T-helper 1 cell (primary cell): ENCODE measurements at regions not wholly inside any gene's neighbourhood (a gene's known extent, or its start where the extent isn't known, plus 50 kb on each side); places are given as distances from the start of the nearest gene placed in this dataset.
A peak's percentile ranks its signal among the peaks of the same experiment; 100 is the strongest.
"Not testable (repeated sequence)": the region's sequence is repeated elsewhere in the genome, so short reads cannot be mapped to it uniquely, and the experiment has no call there.

Experiments used
- DNase-seq, 5 donors: peaks; one replicate each; pipeline ENCODE4 v3.0.0-alpha.2; 2012 to 2020

DNA sequence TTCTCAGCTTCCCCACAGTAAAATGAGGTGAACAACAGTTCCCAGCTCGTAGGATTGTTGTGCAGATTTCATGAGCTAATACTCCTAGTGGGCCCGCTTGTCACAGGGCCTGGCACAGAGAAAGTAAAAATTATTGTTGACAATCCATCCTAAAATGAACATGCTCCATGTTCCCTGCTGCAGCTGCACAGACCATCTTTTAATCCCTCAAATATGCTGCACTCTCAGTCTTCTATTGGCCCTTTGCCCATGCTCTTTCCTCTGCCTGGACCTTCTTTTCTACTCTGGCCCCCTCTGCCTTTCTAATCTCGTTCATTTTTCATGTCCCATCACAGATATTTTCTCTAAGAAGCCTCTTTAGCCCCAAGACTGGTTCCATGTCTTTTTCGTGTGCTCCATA, 117.7 kb upstream of the NR3C1 start:
- DNase-seq: no peak

DNA sequence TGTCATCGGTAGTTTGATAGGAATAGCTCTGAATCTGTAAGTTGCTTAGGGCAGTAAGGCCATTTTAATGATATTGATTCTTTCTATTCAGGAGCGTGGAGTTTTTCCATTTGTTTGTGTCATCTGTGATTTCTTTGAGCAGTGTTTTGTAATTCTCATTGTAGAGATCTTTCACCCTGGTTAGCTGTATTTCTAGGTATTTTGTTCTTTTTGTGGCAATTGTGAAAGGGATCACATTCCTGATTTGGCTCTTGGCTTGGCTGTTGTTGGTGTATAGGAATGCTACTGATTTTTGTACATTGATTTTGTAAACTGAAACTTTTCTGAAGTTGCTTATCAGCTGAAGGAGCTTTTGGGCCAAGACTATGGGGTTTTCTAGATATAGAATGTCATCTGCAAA, 115.7 kb upstream of the NR3C1 start:
- DNase-seq: not testable (repeated sequence)

DNA sequence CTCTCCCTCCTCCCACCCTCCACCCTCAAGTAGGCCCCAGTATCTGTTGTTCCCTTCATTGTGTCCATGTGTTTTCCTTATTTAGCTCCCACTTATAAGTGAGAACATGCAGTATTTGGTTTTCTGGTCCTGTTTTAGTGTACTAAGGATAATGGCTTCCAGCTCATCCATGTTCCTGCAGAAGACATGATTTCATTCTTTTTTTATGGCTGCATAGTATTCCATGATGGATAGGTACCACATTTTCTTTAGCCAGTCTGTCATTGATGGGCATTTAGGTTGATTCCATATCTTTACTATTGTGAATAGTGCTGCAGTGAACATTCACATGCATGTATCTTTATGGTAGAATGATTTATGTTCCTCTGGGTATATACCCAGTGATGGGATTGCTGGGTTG, 114.3 kb upstream of the NR3C1 start:
- not testable (repeated sequence) for DNase-seq

DNA sequence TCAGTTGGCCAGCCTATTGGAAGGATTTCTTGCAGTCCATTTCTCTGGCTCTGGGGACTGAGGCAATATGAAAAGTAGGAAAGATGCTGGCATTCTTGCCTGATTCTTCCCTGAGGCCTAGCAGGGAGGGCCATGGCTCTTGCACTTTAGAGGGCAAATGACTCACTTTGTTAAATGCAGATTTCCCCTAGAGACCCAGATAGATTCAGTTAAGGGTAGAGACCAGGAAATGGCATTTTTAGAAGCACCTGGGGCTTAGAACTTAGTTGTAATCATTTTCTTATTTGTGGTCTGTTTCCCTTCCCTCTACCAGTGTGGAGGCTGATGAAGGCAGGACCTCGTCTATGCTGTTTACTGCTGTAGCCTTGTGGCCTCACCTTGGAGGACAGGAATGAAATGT, 112.8 kb upstream of the NR3C1 start:
- DNase-seq: no peak

DNA sequence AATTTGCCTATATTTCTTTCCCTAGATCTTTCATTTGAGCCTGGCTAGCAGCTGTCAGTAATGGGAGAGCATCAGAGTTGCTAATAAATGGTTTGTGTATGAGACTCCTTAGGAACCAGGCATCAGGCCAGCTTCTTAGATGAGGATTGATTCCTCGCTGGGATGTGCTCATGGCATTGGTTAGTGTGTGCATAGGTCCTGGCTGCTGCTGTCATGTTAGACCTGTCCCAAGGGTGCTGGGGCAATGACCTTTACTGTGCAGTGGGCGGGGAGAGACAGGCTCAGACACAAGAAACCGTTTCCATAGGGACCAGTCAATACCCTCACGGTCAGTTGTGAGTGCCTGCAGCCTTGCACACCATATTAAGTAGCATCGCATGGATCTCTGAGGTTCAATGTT, 112.3 kb upstream of the NR3C1 start:
- no peak for DNase-seq

DNA sequence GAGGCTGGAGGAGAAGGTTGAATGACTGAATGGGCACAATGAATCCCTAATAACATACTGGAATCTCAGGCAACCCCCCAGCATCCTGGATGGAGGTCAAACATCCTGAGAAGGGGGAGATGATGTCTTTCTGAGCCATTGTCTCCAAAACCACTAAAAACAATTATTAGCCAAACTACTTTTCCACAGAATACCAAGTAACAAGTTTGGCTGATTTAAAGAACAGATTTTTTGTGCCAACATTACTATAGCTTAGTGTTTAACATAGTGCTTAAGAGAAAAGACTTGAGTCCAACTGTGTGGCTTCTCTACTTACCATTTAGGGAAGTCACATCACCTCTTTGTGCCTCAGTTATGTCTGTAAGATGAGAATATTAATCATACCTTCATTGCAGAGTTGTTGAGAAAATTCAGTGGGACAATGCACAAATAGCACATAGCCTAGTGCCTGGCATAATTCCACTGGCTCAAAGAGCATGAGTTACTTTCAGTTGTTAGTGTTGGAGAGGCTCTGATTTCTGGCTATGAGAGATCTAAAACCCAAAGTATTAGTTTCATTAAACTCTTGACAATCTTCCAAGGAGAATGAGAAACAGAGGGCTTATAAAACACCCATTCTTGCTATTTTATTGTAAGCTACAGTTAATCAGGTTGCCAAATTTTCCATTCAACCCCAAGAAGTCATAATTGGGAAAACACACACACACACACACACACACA, 111.3 kb upstream of the NR3C1 start:
- DNase-seq: no peak

DNA sequence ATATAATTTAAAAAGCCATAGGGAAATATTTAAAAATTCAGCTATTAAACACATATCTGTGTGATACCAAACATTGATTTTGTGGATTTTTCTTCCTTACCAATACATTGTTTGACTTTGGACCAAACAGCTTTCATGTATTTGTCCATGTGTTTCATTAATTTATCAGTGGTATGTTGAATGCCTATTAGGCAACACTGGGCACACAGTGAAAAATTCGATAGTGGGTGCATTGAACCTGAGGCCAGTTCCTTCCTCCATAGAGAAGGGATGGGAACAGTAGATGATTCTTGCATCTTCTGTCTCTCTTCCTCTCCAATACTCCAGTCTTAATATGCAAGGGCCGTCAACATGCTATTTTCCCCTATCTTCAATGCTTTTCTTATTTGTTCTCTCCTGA, 110.2 kb upstream of the NR3C1 start:
- DNase-seq: no peak

DNA sequence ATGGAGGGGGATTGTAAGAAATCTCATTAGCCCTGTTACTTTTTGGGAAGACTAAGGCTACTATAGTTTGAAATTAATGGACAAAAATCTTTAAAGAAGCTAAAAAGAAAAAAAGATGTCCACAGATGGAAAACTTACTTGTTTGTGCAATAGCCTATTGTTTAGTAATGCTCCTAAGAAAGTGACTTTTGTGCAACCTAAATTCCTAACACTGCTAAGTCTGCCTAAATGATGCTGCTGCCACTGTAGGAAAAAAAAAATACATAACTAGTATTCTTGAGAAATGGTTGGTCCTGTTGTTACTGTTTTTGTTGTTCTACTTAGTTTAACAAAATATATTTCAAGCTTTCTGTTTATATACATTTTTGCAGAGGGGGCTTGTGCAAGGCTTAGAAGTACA, 108.2 kb upstream of the NR3C1 start:
- no peak for DNase-seq

DNA sequence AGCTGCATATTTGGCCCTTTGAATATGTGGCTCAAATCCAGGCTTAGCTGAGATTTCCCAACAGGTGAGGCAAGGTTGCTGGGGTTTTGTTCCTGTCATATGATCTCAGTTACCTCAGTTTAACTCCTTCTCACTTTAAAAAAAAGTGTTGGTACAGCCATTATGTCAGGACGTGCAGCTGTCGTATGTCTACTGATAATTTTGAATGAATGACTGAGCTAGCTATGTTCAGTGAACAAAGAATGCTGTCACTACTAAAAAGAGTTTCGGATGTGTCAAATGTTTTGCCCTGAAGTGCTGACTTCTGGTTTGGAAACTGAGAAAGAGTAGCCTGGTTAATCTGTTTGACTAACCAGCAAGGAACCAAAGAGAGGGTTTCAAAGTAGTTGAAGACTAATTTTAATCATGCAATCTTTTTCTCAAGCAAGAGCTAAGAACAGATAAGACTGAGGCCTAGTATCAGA, 106.3 kb upstream of the NR3C1 start:
- DNase-seq: peak in 1 of 5 donors; percentile 35

DNA sequence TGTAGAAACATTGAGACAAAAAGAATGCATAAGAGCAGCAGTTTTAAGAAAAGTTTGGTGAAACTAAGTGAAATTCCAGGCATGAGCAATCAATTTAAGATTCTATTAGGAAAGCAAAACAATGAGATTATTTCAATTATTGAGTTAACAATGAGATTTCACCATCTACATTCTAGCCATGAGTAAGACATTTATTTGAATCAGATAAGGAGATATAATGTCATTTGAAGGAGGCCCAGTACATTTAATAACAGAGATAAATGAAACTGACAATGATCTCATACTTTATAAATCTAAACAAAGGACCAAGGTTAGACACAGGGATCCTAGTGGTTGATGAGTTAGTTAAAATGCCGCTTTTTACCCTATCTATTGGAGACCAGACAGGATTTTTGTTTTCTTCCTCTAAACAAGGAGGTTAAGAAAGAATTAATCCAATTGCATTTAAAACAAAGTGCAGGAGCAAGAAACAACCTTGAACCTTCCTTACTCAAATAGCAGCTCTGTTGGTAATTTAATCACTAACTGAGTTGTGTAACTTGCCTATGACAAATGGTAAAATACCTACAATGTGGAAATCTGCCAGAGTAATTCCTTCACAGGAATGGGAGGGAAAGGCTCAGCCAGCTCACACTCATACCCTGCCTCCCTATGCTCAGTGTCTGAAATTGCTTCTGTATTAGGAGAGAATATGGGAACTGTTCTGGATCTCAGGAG, 103.5 kb upstream of the NR3C1 start:
- no peak for DNase-seq

DNA sequence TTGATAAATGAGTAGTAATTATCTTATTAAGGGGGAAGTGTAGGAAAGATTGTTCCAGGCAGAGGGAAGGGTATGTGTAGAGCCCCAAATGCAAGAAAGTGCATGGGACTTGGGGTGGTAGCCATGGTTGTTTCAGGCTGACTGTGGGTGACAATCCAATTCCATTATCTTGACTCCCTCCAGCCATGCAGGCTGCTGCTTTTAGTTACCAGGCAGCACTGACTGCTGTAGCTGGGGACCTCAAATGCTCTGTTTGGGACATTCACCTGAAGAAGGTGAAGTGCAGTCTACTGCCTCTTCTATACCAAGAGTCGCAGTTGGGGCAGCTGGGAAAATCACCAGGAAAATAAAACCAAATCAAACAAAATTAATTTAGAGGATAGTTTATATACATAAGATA, 102.4 kb upstream of the NR3C1 start:
- DNase-seq: no peak

DNA sequence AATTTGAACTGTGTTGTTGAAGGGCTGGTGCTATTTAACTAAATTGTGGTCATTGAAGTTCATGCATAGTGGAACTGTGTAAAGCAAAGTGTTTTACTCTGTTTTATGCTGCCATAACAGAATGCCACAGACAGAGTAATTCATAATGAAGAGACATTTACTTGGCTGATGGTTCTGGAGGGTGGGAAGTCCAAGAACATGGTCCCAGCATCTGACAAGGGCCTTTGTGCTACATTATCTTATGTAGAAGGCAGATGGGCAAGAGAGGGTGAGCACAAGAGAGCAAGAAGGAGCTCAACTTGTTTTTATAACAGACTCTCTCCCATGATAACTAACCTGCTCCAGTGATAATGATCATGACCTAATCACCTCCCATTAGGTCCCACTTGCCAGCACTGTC, 101.9 kb upstream of the NR3C1 start:
- no peak for DNase-seq

DNA sequence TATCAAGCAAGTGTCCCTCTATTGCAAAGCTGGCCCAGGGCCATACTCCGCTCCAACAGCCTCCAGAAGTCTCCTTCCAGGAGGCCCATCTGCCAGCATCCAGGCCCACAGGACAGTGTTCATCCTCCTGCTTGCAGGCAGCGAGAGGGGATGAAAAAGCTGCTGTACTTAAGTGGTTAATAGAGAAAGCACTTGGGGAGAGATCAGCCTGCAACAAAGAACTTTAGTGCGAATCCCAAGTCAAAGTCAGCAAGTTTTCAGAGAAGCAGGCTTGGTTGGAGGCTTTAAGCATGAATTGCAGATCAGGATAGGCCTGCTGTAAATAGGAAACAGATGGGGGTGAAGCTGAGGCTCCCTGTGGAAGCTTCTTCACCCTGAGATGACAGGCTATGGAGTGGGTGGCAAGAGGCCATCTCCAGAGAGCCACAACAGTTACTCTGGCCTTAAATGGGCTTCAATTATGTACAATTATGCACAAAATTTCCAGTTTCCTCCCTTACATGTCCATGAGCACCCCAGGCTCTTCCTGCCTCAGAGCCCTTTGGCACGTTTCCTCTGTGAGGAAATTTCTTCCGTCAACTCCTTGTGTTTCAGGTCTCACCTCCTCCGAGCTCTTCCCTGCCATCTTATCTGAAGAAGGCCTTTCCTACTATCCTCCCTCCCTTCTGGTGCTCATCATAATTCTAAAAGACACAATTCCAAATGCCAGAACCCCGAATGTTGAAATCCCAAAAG, 98.0 kb upstream of the NR3C1 start:
- no peak for DNase-seq

DNA sequence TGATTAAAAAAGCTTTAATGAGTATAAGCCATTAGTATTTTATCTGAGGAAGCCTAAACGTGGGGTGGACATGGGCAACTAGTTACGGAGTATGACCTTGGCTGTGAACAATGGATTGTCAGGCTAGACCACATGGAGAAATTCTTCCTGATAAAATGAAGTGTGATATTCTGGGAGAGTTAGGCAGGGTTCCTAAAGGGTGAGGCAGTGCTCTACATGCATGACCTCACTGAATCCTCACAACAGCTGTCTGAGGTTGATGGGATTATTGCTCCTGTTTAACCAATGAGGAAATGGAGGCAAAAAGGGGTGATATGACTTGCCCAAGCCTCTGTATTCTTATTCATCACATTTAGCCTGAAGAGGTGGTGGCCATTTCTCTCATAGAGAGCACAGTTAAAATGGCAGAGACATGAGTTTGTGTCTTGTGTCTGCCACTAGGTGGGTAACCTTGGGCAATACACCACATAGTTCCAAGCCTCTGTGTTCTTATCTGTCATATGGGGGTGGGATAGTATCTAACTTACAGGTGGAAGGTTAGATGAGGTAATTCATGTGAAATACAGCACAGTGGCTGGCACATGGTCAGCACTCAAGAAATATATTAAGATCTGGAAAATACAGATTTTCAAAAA, 96.1 kb upstream of the NR3C1 start:
- no peak for DNase-seq

DNA sequence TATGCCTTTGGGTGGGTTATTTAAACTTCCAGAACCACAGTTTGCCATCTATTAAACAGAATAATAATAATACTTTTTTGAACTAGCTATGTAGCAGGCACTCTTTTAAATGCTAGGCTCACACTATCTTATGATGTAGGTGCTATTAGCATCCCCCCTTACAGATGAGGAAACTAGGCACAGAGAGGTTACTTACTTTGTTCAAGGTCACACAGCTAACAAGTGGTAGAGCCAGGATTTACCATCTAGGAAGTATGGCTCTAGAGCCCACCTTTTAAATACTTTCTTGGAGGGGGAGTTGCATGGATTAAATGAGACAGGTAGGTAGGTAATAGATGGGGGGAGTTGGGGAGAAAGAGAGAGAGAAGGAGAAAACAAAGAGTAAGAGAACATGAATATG, 95.3 kb upstream of the NR3C1 start:
- DNase-seq: no peak

DNA sequence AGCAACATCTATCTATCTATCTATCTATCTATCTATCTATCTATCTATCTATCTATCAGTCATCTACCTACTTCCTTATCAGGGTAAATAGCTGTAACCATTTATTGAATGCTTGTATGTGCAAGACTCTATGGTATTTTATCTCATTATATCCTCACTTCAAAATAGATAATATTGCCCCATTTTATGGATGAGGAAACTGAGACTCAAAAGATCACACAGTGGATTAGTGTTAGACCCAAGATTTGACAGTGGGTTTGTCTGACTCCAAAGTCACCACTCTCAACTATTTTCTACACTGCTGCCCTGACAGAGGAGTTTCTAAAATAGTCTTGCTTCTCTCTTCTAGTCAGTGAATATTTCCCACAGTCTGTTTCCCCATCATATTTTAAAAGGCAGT, 94.3 kb upstream of the NR3C1 start:
- DNase-seq: no peak

DNA sequence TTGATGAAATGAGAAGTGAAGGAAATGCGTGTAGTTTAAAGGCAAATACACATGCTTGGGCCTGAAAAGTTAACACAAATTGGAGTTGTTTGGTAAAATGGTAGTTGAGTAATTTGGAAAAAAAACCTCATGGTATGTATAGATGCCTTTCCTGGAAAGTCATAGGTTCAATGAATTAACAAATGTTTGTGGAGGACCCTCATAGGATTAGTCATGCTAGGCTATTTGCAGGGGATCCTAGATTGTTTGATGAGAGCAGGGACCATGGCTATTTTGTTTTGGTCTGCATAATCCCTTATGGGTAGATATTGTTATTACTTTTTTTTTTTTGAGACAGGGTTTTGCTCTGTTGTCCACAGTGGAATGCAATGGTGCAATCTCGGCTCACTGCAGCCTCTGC, 93.5 kb upstream of the NR3C1 start:
- DNase-seq: no peak

DNA sequence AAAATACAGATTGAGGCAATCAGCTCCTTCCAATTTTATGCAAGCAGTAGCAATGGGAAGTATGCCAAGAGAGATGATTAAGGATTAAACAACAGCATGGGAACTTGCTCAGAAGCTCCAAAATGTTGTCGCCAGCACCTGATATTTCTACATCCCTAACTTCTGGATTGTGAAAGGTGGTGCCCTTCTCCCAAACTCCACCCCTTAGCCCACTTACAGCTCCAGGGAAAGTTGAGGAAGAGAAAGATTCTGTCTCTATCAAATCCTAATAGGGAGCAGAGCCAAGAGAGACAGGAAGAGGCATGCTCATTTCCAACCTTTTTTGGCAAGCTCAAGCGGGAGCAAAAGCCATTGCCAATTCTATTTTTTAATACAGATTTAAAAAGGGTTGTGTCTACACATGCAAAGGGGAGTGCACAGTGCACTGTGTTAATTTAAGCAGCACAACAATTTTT, 92.4 kb upstream of the NR3C1 start:
- DNase-seq: no peak

DNA sequence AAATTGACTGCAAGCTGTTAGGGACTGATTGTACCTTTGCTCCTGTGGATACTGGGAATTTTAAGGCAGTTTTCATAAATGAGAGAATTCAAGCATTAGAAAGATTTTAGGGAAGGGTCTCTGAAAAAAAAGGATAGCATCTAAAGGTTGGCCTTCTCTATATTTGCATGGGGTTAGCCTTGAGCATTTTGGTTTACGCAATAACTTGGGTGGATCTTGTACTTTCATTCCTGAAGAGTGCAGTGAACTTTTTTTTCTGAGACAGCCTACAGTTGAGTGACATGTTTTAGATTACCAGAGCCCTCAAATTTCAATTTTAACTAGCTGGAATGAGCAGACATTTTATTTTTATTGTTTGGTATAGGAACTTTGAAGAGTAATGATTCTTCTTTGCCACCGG, 91.6 kb upstream of the NR3C1 start:
- no peak for DNase-seq

DNA sequence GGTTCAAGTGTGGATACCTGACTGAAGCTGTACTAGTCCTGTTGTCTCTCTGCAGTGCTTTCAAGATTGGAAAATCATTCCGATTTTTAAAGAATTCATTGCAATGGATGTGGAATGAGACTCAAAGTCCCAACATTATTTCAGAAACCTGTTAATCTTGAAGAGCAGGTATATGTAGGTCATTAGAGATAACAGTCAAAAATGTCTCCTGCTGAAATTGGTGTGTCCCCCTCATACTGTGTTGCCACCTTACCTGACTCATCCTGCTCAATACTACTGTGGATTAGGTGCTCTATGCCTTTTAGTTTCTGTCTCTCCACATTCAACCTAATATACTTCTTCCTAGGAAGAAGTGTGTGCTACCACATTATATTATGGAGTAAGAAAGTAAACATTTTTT, 91.1 kb upstream of the NR3C1 start:
- DNase-seq: no peak

DNA sequence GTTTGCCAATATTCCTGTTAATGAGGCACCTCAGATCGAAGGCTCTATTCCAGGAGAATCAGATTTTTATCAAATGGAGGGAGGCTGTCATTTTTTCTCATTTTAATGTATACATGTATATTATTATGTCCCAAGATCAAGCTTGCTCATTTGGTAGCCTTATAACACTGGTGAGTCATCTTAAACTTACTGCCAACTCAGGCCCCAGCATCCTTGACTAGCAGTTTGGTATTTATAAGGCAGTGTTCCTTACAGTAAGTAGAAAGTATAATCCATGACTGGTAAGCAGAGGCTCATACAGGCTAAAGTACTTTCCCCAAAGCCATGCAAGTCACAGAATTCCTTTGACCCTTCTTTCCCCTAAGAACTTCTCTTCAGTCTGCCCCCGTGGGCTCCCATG, 90.7 kb upstream of the NR3C1 start:
- no peak for DNase-seq

DNA sequence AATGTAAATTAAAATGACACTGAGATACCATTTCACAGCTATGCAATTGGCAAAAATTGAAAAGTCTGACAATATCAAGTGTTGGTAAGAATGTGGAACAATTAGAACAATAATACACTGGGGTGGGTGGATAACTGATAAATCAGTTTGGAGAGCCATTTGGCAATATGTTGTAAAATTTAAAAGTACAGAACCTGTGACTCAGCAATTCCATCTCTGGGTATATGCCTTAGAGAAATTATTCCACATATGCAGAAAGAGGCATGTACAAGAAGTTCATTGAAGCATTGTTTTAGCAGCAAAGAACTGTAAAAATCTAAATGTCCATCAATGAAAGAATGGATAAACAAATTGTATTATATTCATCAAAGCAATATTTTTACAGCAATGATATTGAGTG, 89.3 kb upstream of the NR3C1 start:
- no peak for DNase-seq

DNA sequence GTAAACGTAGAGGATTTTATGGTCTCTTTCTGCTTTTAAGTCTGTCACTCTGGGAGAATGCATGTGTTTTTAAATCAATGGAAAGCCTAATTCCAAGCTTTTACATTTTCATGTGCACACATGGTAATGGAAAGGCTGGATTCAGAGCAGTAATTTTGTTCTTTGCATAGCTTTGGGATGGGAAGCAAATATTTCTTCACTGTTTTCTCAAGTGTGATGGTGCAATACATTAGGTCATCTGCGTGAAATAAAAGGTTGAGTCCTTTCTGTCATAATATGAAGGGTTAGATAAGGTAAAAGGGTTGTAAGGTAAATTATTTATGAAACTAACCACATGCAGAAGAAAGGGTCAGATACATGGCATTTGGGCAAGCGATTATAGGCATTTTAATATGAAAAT, 88.2 kb upstream of the NR3C1 start:
- DNase-seq: no peak
